HG02763 (cell line): ENCODE measurements at regions not wholly inside any gene's neighbourhood (a gene's known extent, or its start where the extent isn't known, plus 50 kb on each side); places are given as distances from the start of the nearest gene placed in this dataset.
"Not testable (repeated sequence)": the region's sequence is repeated elsewhere in the genome, so short reads cannot be mapped to it uniquely, and the experiment has no call there.

Source experiments
- ATAC-seq: cut with Tn5 transposase; IDR thresholded peaks from one replicate; pipeline ENCODE4 v1.9.1; 2021; ENCODE audit warnings: mild to moderate bottlenecking, moderate library complexity; ENCODE audit not compliant: unreplicated experiment

DNA sequence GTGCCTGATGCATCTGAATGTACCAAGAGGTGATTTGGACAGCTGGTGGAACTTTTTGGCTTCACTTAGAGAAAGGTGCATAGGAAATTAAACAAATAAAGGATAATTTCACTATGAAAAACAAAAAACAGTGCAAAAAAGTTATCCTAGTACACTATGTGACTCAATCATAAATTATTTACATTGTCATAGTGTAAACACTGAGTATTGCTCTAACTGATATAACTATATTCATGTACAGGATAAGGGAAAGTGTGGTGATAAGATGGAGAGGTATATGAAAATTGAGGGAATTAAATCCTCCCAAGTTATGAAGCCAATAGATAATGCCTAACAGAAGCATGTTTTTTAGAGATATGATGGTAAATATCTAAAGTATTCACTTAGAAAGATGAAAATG lies 50.2 kb upstream of the CPNE4 start:
- no peak for ATAC-seq

DNA sequence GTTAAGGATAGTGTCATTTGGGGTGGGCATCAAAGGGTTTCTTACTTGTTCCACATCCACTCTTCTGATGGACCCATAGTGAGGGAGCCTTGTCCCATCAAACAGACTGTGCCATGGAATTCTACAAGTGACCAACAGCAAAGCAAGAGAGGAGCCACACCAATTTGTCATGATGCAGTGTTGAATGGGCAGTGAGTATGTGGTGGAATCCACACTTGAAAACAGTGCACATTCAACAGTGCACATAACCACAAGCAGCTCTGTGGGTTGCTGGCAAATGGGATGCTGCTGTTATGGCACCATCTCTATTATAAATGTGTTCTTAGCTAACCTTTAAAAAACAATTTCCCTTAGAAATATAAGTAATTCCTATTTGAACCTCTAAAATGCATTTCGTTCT lies 52.5 kb upstream of the CPNE4 start:
- ATAC-seq = no peak

DNA sequence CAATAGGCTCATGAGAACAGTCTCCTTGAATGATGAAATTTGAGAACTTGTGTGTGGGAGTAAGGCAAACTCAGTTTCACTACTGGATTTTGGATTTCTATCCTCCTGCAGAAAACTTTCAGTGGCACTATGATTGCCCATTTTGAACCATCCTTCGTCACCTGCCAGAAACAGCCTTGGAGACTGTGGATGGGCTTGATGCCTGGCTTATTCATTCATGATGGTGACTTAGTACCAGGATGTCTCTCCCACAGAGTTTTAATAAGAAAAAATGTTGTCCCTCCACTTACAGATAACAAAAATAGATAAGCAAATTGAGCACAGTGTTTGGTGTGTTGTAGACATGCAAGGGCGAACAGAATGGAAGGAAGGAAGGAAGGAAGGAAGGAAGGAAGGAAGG lies 53.5 kb upstream of the CPNE4 start:
- ATAC-seq = no peak

GRCh38 chr3:132090921-132091320 lies 56.1 kb upstream of the CPNE4 start:
- ATAC-seq = no peak

GRCh38 chr3:132116601-132117000 lies 81.8 kb upstream of the CPNE4 start:
- ATAC-seq = no peak

DNA sequence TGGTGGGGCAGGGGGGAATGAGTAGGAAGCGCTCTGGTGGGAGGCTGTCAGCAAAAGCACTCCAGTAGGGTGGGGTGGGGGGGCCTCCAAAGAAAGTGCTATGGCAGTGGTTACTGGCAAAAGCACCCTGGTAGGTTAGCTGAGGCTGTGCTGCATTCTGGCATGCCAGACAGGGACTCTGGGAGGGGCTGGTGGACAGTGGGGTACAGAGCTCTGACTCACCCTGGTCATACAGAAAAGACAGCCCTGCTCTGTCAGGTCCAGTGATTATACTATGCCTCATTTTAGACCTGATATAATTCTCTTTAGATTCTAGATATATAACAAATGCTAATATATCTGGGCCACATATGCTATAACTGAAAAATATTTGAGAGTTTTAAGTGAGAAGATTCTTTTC lies 82.8 kb upstream of the CPNE4 start:
- ATAC-seq = no peak

- no peak for ATAC-seq
These were observed 84.7 kb upstream of the CPNE4 start for GRCh38 chr3:132119531-132119930.

DNA sequence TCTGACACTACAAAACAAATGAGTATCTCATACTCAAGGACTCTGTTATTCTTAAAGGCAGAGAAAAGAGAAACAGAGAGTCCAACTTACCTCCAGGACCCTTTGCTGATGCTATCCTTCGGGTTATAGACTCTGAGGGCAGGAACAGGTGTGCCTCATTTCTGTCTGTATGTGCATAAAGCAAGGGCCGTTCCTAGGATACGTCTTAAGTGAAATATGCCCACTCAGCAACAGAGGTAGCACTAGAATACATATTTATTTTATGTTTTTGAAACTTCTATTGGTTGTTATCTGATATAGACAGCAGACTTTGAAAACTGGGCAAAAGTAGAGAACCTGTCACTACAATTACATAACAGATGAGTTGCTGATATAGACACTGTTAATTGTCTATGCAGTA lies 89.3 kb upstream of the CPNE4 start:
- ATAC-seq = no peak

- ATAC-seq = no peak
These were observed 90.0 kb upstream of the CPNE4 start for GRCh38 chr3:132124651-132125284.

GRCh38 chr3:132134611-132135010 lies 99.8 kb upstream of the CPNE4 start:
- no peak for ATAC-seq

DNA sequence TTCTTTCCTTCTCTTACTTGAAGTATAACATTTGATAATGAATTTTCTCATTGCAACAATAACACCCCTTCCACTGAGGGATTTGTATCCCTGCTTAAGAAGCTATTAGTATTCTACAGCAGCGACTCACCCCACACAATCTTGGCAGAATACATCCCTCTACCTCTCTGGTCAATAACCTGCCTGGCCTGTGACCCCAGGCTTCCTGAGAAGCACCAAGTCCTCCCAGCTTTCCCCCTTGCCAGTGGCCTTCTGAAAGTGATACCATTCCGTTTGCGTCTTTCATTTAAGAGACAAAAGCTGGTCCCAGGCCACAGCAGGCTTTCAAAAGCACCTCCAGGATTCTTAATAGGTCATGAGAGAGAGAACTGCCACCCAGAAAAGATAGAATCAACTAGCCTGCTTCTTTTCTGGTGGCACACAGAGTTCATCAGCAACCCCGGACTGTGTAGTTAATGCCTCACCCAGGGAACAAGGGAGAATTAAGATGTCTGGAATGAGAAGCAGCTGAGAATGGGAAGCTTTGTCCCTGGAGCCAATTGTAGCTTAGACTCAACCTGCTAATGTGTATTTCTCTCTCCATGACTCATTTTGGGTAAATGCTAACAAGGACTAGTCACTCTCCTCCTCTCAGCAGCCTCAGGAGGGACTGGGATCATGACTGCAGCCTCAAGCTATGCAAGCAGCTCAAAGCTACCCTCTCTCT lies 101.0 kb upstream of the CPNE4 start:
- ATAC-seq = no peak

DNA sequence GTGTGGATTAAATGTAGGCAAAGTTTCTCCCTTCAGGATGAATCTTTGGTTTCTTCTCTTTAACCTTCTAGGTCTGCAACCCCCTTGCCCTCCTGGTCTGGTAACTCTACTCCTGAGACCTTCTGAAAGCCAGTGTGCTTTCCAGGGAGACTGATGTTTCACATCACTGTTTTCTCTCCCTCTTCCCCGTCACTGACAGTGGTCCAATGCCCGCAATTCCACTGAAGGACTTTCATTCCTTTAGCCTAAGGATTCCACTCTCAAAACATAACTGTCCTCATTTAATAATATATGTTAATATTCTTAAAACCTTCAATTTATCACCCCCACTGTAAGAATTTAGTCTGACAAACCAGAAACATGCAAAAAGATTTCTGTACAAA lies 101.5 kb upstream of the CPNE4 start:
- no peak for ATAC-seq

GRCh38 chr3:132136902-132137301 lies 102.1 kb upstream of the CPNE4 start:
- not testable (repeated sequence) for ATAC-seq

GRCh38 chr3:132145833-132146232 lies 111.0 kb upstream of the CPNE4 start:
- ATAC-seq = no peak

- no peak for ATAC-seq
These were observed 119.8 kb upstream of the CPNE4 start for GRCh38 chr3:132154619-132155018.

GRCh38 chr3:132159145-132159544 lies 124.3 kb upstream of the CPNE4 start:
- no peak for ATAC-seq

GRCh38 chr3:132160198-132160597 lies 125.4 kb upstream of the CPNE4 start:
- ATAC-seq = no peak

DNA sequence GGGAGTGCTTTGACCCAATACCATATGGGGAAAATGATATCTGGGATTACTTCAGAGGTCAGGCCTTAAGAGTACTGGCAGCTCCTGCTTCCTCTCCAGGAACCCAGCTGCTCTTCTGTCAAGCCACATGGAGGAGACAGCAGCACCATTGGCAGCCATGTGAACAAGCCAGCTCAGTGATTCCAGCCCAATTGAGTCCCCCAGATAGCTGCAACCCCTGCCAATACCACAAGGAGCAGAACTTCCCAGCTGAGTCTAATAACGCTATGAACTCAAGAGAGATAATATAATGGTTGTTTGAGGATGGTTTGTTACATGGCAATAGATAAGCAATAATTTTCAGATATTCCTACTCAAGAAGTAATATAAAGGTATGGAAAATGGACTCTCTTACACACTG lies 126.8 kb upstream of the CPNE4 start:
- no peak for ATAC-seq

- no peak for ATAC-seq
These were observed 129.8 kb upstream of the CPNE4 start for GRCh38 chr3:132164469-132165092.

GRCh38 chr3:132167870-132168269 lies 133.1 kb upstream of the CPNE4 start:
- no peak for ATAC-seq

DNA sequence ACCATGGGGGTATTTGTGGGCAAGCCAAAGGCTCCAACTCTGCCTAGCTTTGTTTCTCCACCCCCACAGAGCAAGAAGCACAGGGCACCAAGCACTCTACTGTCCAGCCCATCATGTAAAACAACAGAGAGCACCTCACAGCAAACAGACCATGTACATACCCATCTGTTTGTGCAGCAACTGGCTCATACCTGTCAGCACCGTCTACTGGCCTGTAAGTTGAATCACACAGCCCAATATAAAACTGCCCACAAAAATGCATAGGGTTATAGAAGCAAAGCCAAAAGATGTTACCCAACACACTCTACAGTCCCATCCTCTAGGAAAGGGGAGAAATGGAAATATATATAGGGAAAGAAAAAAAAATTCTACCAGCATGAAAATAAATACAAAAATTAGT lies 139.7 kb upstream of the CPNE4 start:
- ATAC-seq = no peak

DNA sequence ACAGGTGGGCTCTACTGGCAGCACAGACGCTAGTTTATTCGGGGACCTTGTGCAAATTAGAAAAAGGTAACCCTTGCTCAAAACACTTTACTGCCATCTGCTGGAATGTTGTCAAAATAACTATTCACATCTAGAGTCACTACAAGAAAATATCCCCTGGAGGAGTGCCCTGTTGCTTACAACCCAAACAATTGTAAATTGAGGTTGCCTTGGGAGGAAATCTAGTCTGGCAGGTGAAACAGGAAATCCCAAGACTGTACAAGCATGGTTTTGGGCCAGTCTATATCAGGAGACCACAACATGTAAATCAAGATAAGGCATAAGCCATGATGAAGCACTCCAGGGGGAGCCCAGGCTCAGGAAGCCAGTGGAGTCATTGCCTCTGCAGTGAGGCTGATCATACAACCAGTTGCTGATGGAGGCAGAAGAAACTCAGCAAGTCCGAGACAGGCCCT lies 136.8 kb upstream of the ACP3 start:
- ATAC-seq = no peak
